Body of pancreas (tissue), 4 donors: ENCODE measurements at regions not wholly inside any gene's neighbourhood (a gene's known extent, or its start where the extent isn't known, plus 50 kb on each side); places are given as distances from the start of the nearest gene placed in this dataset.

Experiments used
- ATAC-seq: fragments of 150-250 bp; one replicate; pipeline ENCODE4 v1.9.1; 2016
- DNase-seq, 4 donors: peaks; one replicate each; pipeline ENCODE4 v3.0.0-alpha.2; 2019
- H3K27ac ChIP-seq, 4 donors: fragments of 200-600 bp; sonication (generic); 1 replicate in 3 of 4; 2 replicates in 1 of 4; pipeline versions ENCODE4 v1.5.1 to v1.6.1; 2016 to 2019; ENCODE audit warnings: mild to moderate bottlenecking in 1 of 4, mixed read lengths in 1 of 4, moderate library complexity in 1 of 4
- H3K27me3 ChIP-seq, 2 donors: fragments of 200-600 bp; sonication (generic); one replicate each; pipeline ENCODE4 v1.6.0; 2016; ENCODE audit warnings: mild to moderate bottlenecking in 1 of 2
- H3K36me3 ChIP-seq, 2 donors: fragments of 200-600 bp; sonication (generic); replicated peaks in 1 of 2; 2 replicates each; pipeline ENCODE4 v1.5.1; 2016; ENCODE audit warnings: low read depth in 2 of 2; ENCODE audit not compliant: insufficient read depth in 1 of 2
- H3K4me1 ChIP-seq: fragments of 200-600 bp; sonication (generic); one replicate; pipeline ENCODE4 v1.6.0; 2016
- H3K4me3 ChIP-seq, 2 donors: fragments of 200-600 bp; sonication (generic); 1 replicate in 1 of 2; 2 replicates in 1 of 2; pipeline ENCODE4 v1.5.1; 2016 to 2019
- H3K9me3 ChIP-seq, 3 donors: fragments of 200-600 bp; sonication (generic); 1 replicate in 2 of 3; 2 replicates in 1 of 3; pipeline ENCODE4 v1.5.1; 2016
- POLR2A ChIP-seq, 3 donors: fragments of 450-650 bp; IDR thresholded peaks; one replicate each; pipeline ENCODE4 v1.6.1; 2016; ENCODE audit warnings: antibody characterized with exemption in 3 of 3, mild to moderate bottlenecking in 2 of 3
- WGBS, 2 donors: methylation state at CpG; one replicate each; pipeline ENCODE4 v1.1.5; 2017; 5-methylcytosine and 5-hydroxymethylcytosine counted together
- intact Hi-C: fragments of 100-400 bp; cut with DNase I; formaldehyde crosslinking; loops from one replicate; pipeline ENCODE4 v1.15.1; 2023
- TF ChIP-seq, protein P1 (sequence below), 7 experiments: fragments of 450-650 bp in 4 of 7; fragments of 200-600 bp in 3 of 7; sonication (generic) in 3 of 7; IDR thresholded peaks; one replicate each; pipeline ENCODE4 v1.5.1; 2016 to 2019; ENCODE audit warnings: antibody characterized with exemption in 7 of 7

- WGBS, 2 donors, result 66 to 78% methylated on average over 5 of the region's 5 CpGs
- Histone ChIP-seq H3K4me1 (no peaks in the 10 kb centered on the region), H3K9me3 (no peaks in the 10 kb centered on the region), H3K36me3 (no peaks in the 10 kb centered on the region), H3K4me3 (no peak overlapping the region), H3K27ac (no peak overlapping the region), H3K27me3 (no peaks in the 10 kb centered on the region)
- intact Hi-C loops, result no loop called here
- TF ChIP-seq, protein P1, sequence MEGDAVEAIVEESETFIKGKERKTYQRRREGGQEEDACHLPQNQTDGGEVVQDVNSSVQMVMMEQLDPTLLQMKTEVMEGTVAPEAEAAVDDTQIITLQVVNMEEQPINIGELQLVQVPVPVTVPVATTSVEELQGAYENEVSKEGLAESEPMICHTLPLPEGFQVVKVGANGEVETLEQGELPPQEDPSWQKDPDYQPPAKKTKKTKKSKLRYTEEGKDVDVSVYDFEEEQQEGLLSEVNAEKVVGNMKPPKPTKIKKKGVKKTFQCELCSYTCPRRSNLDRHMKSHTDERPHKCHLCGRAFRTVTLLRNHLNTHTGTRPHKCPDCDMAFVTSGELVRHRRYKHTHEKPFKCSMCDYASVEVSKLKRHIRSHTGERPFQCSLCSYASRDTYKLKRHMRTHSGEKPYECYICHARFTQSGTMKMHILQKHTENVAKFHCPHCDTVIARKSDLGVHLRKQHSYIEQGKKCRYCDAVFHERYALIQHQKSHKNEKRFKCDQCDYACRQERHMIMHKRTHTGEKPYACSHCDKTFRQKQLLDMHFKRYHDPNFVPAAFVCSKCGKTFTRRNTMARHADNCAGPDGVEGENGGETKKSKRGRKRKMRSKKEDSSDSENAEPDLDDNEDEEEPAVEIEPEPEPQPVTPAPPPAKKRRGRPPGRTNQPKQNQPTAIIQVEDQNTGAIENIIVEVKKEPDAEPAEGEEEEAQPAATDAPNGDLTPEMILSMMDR (IDR thresholded peaks at IDR 0.05), result no peak
- TF ChIP-seq POLR2A (IDR thresholded peaks at IDR 0.05), result no peak
- DNase-seq (no peak), ATAC-seq (no peak)
Observed at GRCh38 chr1:166603296-166603695, 236.0 kb upstream of the POGK start.

- Histone ChIP-seq H3K9me3 (no peaks in the 10 kb centered on the region), H3K27ac (no peak overlapping the region), H3K4me1 (no peaks in the 10 kb centered on the region), H3K4me3 (no peak overlapping the region), H3K27me3 (no peaks in the 10 kb centered on the region), H3K36me3 (no peaks in the 10 kb centered on the region)
- 49 to 54% methylated on average over 7 of the region's 7 CpGs for WGBS, 2 donors
- no peak for TF ChIP-seq POLR2A (IDR thresholded peaks at IDR 0.05)
- TF ChIP-seq, protein P1 (IDR thresholded peaks at IDR 0.05), result no peak
- no peak for DNase-seq
- ATAC-seq, result no peak
- intact Hi-C loops, result no loop called here
Observed at GRCh38 chr1:166605137-166605536, 234.1 kb upstream of the POGK start.

- WGBS, 2 donors, result 21 to 26% methylated on average over 1 of the region's 1 CpG
- no peaks in the 10 kb centered on the region for H3K9me3 ChIP-seq
- no peaks in the 10 kb centered on the region for H3K4me1 ChIP-seq
- no peak overlapping the region for H3K4me3 ChIP-seq
- no peaks in the 10 kb centered on the region for H3K36me3 ChIP-seq
- H3K27ac ChIP-seq, result no peak overlapping the region
- H3K27me3 ChIP-seq, result no peaks in the 10 kb centered on the region
- intact Hi-C loops, result no loop called here
- DNase-seq (no peak), ATAC-seq (no peak)
- TF ChIP-seq, protein P1 (IDR thresholded peaks at IDR 0.05), result no peak
- no peak for TF ChIP-seq POLR2A (IDR thresholded peaks at IDR 0.05)
Observed at GRCh38 chr1:166612886-166613285, 226.4 kb upstream of the POGK start.

DNA sequence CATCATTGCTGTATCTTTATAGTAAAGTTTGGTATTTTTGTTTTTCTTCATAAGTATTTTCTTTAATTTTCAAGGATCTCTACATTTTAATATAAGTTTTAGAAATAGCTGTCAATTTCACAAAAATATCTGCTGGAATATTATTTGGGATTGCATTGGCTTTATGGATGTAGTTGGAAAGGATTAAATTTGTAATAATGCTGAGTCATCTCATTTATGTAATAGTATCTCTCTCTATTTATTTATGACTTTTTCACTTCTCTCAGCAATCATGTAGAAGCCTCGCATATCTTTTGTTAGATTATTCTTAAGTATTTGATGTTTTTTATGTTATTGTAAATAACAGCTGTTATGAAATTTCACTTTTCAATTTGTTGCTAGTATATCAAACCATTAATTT, 223.1 kb upstream of the POGK start:
- Histone ChIP-seq H3K27me3 (no peaks in the 10 kb centered on the region), H3K27ac (no peak overlapping the region), H3K4me3 (no peak overlapping the region), H3K4me1 (no peaks in the 10 kb centered on the region), H3K36me3 (no peaks in the 10 kb centered on the region), H3K9me3 (no peaks in the 10 kb centered on the region)
- DNase-seq, result no peak
- no peak for ATAC-seq
- no peak for TF ChIP-seq POLR2A (IDR thresholded peaks at IDR 0.05)
- TF ChIP-seq, protein P1 (IDR thresholded peaks at IDR 0.05), result no peak
- intact Hi-C loops, result no loop called here
- 58 to 63% methylated on average over 1 of the region's 1 CpG for WGBS, 2 donors

- ATAC-seq, result no peak
- Histone ChIP-seq H3K4me1 (no peaks in the 10 kb centered on the region), H3K4me3 (no peak overlapping the region), H3K27me3 (no peaks in the 10 kb centered on the region), H3K9me3 (no peaks in the 10 kb centered on the region), H3K27ac (no peak overlapping the region), H3K36me3 (no peaks in the 10 kb centered on the region)
- TF ChIP-seq, protein P1 (IDR thresholded peaks at IDR 0.05), result no peak
- no peak for TF ChIP-seq POLR2A (IDR thresholded peaks at IDR 0.05)
- 94% methylated on average over 1 of the region's 1 CpG for WGBS, 2 donors
- DNase-seq, result no peak
- intact Hi-C loops, result no loop called here
Observed at GRCh38 chr1:166626711-166627110, 212.6 kb upstream of the POGK start.
